ENCODE measurements at regions not wholly inside any gene's neighbourhood (a gene's known extent, or its start where the extent isn't known, plus 50 kb on each side); places are given as distances from the start of the nearest gene placed in this dataset.

DNA sequence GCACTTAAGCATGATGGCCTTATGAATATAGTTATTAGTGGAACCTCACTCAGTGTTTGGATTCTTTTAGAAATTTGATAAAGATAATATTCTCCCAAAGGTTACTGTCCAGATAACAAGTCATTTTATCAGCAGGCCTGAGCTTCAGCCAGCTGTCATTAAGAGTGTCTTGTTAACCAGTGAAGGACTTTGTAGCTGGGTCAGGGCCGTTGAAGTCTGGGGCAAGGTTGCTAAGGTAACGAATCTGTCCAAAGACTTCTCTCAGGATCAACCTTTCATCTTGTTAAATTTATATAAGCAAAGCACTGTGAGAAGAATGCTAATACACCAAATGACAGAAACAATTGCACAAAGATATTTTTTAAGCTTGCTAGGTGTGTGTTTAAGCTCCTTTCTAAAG, 271.3 kb upstream of the TMPO start:
- ChIA-PET CTCF (no interaction called here), POLR2A (no interaction called here)
- H3K9me2 ChIP-seq: no peaks in the 10 kb centered on the region
- no peak for DNase-seq
- no peak overlapping the region for H3K4me3 ChIP-seq (ENCODE audit: low read depth in 2 of 2, low read length in 1 of 2)
- 34% methylated on average over 2 of the region's 2 CpGs for WGBS (ENCODE audit: low lambda C conversion rate)
- H3K79me2 ChIP-seq (ENCODE audit: insufficient read depth): no peaks in the 10 kb centered on the region
- no peaks in the 10 kb centered on the region for H4K20me1 ChIP-seq (ENCODE audit: insufficient read depth)
- no peak overlapping the region for H3K9ac ChIP-seq
- TF ChIP-seq, protein P1, sequence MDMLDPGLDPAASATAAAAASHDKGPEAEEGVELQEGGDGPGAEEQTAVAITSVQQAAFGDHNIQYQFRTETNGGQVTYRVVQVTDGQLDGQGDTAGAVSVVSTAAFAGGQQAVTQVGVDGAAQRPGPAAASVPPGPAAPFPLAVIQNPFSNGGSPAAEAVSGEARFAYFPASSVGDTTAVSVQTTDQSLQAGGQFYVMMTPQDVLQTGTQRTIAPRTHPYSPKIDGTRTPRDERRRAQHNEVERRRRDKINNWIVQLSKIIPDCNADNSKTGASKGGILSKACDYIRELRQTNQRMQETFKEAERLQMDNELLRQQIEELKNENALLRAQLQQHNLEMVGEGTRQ (IDR thresholded peaks at IDR 0.05; ENCODE audit: borderline replicate concordance, low read depth, low read length): no peak
- TF ChIP-seq, protein P2, sequence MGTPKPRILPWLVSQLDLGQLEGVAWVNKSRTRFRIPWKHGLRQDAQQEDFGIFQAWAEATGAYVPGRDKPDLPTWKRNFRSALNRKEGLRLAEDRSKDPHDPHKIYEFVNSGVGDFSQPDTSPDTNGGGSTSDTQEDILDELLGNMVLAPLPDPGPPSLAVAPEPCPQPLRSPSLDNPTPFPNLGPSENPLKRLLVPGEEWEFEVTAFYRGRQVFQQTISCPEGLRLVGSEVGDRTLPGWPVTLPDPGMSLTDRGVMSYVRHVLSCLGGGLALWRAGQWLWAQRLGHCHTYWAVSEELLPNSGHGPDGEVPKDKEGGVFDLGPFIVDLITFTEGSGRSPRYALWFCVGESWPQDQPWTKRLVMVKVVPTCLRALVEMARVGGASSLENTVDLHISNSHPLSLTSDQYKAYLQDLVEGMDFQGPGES (IDR thresholded peaks at IDR 0.05; ENCODE audit: low read depth, low read length): no peak
- TF ChIP-seq, protein P3, sequence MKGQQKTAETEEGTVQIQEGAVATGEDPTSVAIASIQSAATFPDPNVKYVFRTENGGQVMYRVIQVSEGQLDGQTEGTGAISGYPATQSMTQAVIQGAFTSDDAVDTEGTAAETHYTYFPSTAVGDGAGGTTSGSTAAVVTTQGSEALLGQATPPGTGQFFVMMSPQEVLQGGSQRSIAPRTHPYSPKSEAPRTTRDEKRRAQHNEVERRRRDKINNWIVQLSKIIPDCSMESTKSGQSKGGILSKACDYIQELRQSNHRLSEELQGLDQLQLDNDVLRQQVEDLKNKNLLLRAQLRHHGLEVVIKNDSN (IDR thresholded peaks at IDR 0.05; ENCODE audit: borderline replicate concordance, low read depth): no peak
- TF ChIP-seq EZH2phosphoT487 (IDR thresholded peaks at IDR 0.05; ENCODE audit: borderline replicate concordance, low read depth): no peak
- H3K4me2 ChIP-seq: no peak overlapping the region
- no peaks in the 10 kb centered on the region for H3K9me3 ChIP-seq
- no peak overlapping the region for H2AFZ ChIP-seq (ENCODE audit: low read depth)
- peaks cover under 1% of the 10 kb centered on the region for H3F3A ChIP-seq (replicated peaks; ENCODE audit: insufficient read depth)
- H3K27ac ChIP-seq (ENCODE audit: low read depth in 2 of 2, low read length in 1 of 2): no peak overlapping the region
- H3K36me3 ChIP-seq (replicated peaks in 1 of 2; ENCODE audit: control insufficient read depth in 1 of 2, insufficient read depth in 2 of 2, low read length in 1 of 2): no peaks in the 10 kb centered on the region
- H3K4me1 ChIP-seq (ENCODE audit: control insufficient read depth in 1 of 2, insufficient read depth in 2 of 2, low read depth in 1 of 2, low read length in 1 of 2): no peaks in the 10 kb centered on the region; a peak in 1 of 4 replicates
- no peaks in the 10 kb centered on the region for H3K27me3 ChIP-seq (ENCODE audit: insufficient read depth)

DNA sequence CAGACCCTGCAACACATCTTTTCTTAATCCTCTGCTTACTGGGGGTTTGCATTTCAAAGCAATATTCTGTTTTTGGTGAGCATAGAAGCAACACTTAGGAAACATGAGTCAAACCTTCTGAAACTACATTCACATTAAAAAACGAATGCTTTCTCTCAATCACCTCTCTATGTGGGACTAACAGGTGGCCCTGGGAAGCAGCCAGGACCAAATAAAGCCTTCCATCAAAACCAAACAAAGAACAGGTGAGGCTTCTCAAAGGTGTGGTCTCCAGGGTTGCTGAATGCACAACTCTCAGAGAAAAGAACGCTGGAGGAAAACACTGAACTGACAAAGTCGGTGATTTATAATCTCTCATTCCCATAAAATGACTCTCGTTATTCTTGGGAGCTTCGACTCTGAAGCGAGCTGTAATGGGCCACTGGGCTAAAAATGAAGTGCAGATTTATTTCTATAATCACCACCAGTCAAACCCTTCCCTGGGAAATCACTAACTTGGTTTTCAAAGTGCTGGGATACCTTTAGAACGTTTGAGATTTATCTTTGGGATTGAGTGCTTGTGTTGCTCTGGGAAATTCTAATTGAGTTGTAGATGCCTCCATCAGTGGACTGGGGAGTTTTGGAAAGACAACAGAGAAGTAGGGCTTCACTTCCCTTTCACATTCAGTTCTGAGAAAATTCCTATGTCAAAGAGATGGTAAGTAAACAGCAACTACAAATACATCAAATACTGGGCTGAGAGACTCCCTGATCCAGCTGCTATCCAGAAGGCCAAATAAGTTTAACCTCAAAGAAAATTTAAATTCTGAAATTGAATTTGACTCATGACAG, 262.0 kb upstream of the TMPO start:
- Histone ChIP-seq H3F3A (replicated peaks; ENCODE audit: insufficient read depth) (no peaks in the 10 kb centered on the region), H3K27ac (ENCODE audit: low read depth in 2 of 2, low read length in 1 of 2) (no peak overlapping the region), H3K4me3 (ENCODE audit: low read depth in 2 of 2, low read length in 1 of 2) (no peak overlapping the region), H3K4me1 (ENCODE audit: control insufficient read depth in 1 of 2, insufficient read depth in 2 of 2, low read depth in 1 of 2, low read length in 1 of 2) (no peaks in the 10 kb centered on the region), H3K9me2 (no peaks in the 10 kb centered on the region), H2AFZ (ENCODE audit: low read depth) (no peak overlapping the region), H3K36me3 (replicated peaks in 1 of 2; ENCODE audit: control insufficient read depth in 1 of 2, insufficient read depth in 2 of 2, low read length in 1 of 2) (no peaks in the 10 kb centered on the region), H3K79me2 (ENCODE audit: insufficient read depth) (no peaks in the 10 kb centered on the region), H3K9me3 (no peaks in the 10 kb centered on the region), H3K9ac (no peak overlapping the region), H3K27me3 (ENCODE audit: insufficient read depth) (no peaks in the 10 kb centered on the region; the same call in 1 of the 2 replicates), H4K20me1 (ENCODE audit: insufficient read depth) (no peaks in the 10 kb centered on the region), H3K4me2 (no peak overlapping the region)
- TF ChIP-seq ELF1 (IDR thresholded peaks at IDR 0.05): no peak
- TF ChIP-seq SIN3A (IDR thresholded peaks at IDR 0.05; ENCODE audit: borderline replicate concordance, low read depth, low read length): no peak
- TF ChIP-seq FOXJ3 (CRISPR knock-in tag; IDR thresholded peaks at IDR 0.05): no peak
- no peak for TF ChIP-seq RAD21 (IDR thresholded peaks at IDR 0.05; ENCODE audit: low read length)
- TF ChIP-seq RXRA (IDR thresholded peaks at IDR 0.05; ENCODE audit: borderline replicate concordance, low read depth): no peak
- no peak for TF ChIP-seq FOXM1 (IDR thresholded peaks at IDR 0.05; ENCODE audit: low read depth)
- TF ChIP-seq SMC3 (IDR thresholded peaks at IDR 0.05; ENCODE audit: low read depth, low read length): no peak
- TF ChIP-seq, protein P4, sequence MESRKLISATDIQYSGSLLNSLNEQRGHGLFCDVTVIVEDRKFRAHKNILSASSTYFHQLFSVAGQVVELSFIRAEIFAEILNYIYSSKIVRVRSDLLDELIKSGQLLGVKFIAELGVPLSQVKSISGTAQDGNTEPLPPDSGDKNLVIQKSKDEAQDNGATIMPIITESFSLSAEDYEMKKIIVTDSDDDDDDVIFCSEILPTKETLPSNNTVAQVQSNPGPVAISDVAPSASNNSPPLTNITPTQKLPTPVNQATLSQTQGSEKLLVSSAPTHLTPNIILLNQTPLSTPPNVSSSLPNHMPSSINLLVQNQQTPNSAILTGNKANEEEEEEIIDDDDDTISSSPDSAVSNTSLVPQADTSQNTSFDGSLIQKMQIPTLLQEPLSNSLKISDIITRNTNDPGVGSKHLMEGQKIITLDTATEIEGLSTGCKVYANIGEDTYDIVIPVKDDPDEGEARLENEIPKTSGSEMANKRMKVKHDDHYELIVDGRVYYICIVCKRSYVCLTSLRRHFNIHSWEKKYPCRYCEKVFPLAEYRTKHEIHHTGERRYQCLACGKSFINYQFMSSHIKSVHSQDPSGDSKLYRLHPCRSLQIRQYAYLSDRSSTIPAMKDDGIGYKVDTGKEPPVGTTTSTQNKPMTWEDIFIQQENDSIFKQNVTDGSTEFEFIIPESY (IDR thresholded peaks at IDR 0.05; ENCODE audit: borderline replicate concordance, low read depth): no peak
- TF ChIP-seq GATA2 (CRISPR knock-in tag; IDR thresholded peaks at IDR 0.05): no peak
- no peak for TF ChIP-seq CHD2 (IDR thresholded peaks at IDR 0.05; ENCODE audit: low read length, partially characterized antibody)
- ChIA-PET POLR2A (no interaction called here), CTCF (no interaction called here)
- no peak for DNase-seq
- WGBS (ENCODE audit: low lambda C conversion rate): 29% methylated on average over 7 of the region's 7 CpGs

Measured in SK-N-SH (cell line).